Testis (tissue), 2 donors: ENCODE measurements at regions not wholly inside any gene's neighbourhood (a gene's known extent, or its start where the extent isn't known, plus 50 kb on each side); places are given as distances from the start of the nearest gene placed in this dataset.
"Not testable (repeated sequence)": the region's sequence is repeated elsewhere in the genome, so short reads cannot be mapped to it uniquely, and the experiment has no call there.

ENCODE experiments used
- DNase-seq: peaks from one replicate; pipeline ENCODE4 v3.0.0-alpha.2; 2019
- H3K27ac ChIP-seq, 2 donors: fragments of 200-600 bp; sonication (generic); one replicate each; pipeline ENCODE4 v1.5.1; 2019
- H3K27me3 ChIP-seq: fragments of 200-600 bp; sonication (generic); one replicate; pipeline ENCODE4 v1.5.1; 2019
- H3K36me3 ChIP-seq: fragments of 200-600 bp; sonication (generic); one replicate; pipeline ENCODE4 v1.5.1; 2017; ENCODE audit warnings: low read depth; ENCODE audit errors: missing control alignments
- H3K4me1 ChIP-seq: fragments of 200-600 bp; sonication (generic); one replicate; pipeline ENCODE4 v1.5.1; 2019
- H3K4me3 ChIP-seq, 2 donors: fragments of 200-600 bp; sonication (generic); one replicate each; pipeline ENCODE4 v1.5.1; 2017 to 2019
- H3K9me3 ChIP-seq: fragments of 200-600 bp; sonication (generic); one replicate; pipeline ENCODE4 v1.5.1; 2017
- WGBS, 2 donors: methylation state at CpG; one replicate each; pipeline ENCODE4 v1.1.5; 2018; 5-methylcytosine and 5-hydroxymethylcytosine counted together
- intact Hi-C: fragments of 100-400 bp; cut with DNase I; formaldehyde crosslinking; loops from one replicate; pipeline ENCODE4 v1.15.1; 2023; ENCODE audit warnings: low total_unique reads

- WGBS, 2 donors = no CpG with 5 or more reads among the region's 22 CpGs
- H3K27ac ChIP-seq, H3K27me3 ChIP-seq, intact Hi-C loops, H3K36me3 ChIP-seq, H3K4me1 ChIP-seq, H3K9me3 ChIP-seq, DNase-seq, H3K4me3 ChIP-seq: not testable (repeated sequence)
Observed at GRCh38 chr13:18195365-18195678, 986.3 kb downstream of the TUBA3C start.

DNA sequence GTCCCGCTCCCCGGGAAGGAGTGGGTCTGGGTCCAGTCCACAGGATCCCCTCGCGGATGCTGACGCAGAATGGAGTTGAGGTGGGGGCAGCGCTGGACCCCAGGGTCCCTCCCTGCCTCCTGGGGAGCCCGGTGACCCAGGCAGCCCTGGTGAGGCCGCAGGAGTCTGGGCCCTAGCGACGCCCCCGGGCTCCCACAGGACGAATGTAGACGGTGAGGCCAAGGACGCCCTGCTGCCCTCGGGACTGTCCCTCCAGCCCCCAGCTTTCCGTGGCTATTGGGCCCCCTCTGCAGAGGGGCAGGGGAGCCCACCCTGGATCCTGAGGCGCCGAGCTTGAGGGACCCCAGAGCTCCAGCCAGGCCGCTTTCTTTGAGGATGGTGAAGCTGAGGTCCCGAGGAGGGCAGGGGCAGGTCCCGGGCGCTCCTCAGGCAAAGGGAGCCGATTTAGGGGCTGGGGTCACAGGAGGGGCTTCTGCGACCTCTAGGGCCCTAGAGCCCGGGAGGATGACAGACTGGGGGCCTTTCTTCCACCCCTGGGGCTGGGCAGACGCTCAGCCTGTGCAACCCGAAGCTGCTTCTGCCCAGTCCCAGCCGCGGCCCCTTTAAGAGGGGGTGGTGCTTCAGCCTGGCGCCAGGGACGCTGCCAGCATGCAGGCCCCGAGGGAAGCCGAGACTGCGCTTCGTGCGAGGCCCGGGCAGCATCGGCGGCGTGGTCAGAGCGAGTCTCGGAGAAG is 986.8 kb downstream of the TUBA3C start:
- H3K9me3 ChIP-seq, H3K4me3 ChIP-seq, intact Hi-C loops, H3K36me3 ChIP-seq, DNase-seq, H3K27me3 ChIP-seq, H3K27ac ChIP-seq, H3K4me1 ChIP-seq: not testable (repeated sequence)
- no CpG with 5 or more reads among the region's 42 CpGs for WGBS, 2 donors

GRCh38 chr13:18194104-18194503 is 987.5 kb downstream of the TUBA3C start:
- H3K27ac ChIP-seq, DNase-seq, H3K27me3 ChIP-seq, H3K4me3 ChIP-seq, intact Hi-C loops, H3K9me3 ChIP-seq, H3K36me3 ChIP-seq, H3K4me1 ChIP-seq: not testable (repeated sequence)
- 54 to 60% methylated on average over 2 to 10 of the region's 27 CpGs for WGBS, 2 donors
